Activated CD4-positive, alpha-beta T cell treated with anti-CD3 and anti-CD28 coated beads for 24 hours (primary cell): ENCODE measurements at regions not wholly inside any gene's neighbourhood (a gene's known extent, or its start where the extent isn't known, plus 50 kb on each side); places are given as distances from the start of the nearest gene placed in this dataset.

Experiments used
- DNase-seq, 2 donors: peaks; one replicate each; pipeline ENCODE4 v3.0.0-alpha.2; 2020; ENCODE audit warnings: low read depth in 2 of 2

DNA sequence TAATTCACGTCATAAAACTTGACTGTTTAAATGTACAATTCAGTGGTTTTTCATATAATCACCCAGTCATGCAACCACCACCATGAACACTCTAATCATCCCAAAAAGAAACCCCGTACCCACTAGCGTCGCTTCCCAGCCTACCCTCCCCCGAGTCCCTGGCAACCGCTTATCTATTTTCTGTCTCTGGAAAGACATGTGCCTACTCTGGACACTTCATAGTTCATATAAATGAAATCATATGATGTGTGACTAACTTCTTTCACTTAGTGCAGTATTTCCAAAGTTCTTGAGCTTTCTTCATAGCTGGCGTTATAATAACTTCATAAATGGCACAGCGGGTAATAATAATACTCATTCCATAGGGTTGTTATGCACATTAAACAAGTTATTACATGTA lies 215.2 kb downstream of the MYLK4 start:
- no peak for DNase-seq

GRCh38 chr6:2534406-2535042 lies 216.2 kb downstream of the MYLK4 start:
- no peak for DNase-seq

GRCh38 chr6:2531426-2532215 lies 219.1 kb downstream of the MYLK4 start:
- no peak for DNase-seq

- DNase-seq, result no peak
These were observed 221.5 kb downstream of the MYLK4 start for GRCh38 chr6:2529211-2529719.

- DNase-seq, result no peak
These were observed 222.6 kb downstream of the MYLK4 start for GRCh38 chr6:2528156-2528555.

- DNase-seq, result no peak
These were observed 224.0 kb downstream of the MYLK4 start for GRCh38 chr6:2526766-2527165.

- no peak for DNase-seq
These were observed 226.6 kb downstream of the MYLK4 start for GRCh38 chr6:2524090-2524489.

GRCh38 chr6:2523061-2523460 lies 227.7 kb downstream of the MYLK4 start:
- no peak for DNase-seq

- DNase-seq, result no peak
These were observed 228.2 kb downstream of the MYLK4 start for GRCh38 chr6:2522521-2522920.

- DNase-seq, result no peak
These were observed 232.8 kb downstream of the MYLK4 start for GRCh38 chr6:2517855-2518473.

- DNase-seq, result no peak
These were observed 233.3 kb downstream of the MYLK4 start for GRCh38 chr6:2517401-2517800.

DNA sequence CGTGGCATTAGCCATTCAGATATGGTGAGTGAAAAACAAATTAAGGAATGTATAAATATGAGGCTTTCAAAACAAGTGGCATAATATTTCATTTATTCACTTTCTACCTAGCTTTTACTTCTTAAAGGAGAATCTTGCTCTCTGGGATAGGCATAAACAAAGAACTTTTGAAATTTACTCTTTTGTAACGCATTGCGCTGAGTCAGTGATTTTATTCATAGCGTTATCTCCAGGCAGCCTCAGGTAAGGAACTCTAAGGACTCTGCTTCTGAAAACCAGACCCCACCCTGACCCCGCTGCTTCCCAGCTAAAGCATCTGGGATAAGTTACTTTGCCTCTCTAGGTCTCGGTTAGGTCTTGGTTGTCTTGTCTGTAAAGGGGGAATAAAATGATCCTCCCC lies 234.7 kb downstream of the MYLK4 start:
- DNase-seq, result no peak

DNA sequence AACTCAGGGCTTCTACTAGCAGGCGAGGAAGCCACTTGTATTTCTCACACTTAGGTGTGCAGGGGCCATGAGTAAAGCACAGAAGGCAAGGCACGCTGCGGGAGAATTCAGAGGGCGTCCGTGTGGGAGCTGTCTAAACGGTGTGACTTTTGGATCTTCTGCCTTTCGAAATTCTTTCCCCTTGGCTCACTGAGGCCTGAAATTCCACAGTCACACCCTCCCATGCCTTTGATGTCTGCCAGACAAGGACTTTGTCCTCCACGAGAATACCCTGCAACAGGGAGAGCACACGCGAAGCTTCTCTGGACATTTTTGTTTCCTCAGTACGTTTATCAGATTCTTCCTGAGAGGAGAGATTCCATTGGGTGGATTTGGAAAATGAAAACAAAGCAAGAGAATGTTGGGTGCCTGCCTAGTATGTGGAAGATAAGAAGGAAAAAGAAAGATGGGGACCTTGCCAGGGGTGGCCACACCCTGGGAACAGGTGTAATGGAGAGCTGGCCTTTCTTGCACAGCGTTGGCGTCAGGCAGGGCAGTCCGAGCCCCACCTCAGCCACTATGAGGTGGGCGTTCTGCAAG lies 235.7 kb downstream of the MYLK4 start:
- no peak for DNase-seq

GRCh38 chr6:2512802-2513201 lies 237.9 kb downstream of the MYLK4 start:
- no peak for DNase-seq

DNA sequence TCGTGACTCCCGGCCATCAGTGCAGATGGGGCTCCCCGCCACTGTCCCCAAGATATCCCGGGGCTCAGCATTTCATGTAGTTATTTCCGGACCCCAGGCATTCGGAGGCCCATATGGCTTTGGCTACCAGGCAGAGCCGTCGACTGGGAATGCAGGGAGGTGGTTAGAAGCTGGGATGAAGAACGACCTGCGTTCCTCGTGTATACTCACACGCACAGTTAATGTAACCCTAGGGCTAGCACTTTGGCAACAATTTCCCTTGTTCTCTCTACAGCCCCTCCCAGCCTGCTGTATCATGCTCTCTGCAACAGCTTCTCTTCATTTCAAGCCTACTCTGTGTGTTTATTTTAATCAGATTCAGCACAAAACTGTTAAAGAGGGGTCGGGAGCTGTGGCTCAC lies 240.4 kb downstream of the MYLK4 start:
- no peak for DNase-seq

- DNase-seq, result no peak
These were observed 241.0 kb downstream of the MYLK4 start for GRCh38 chr6:2509711-2510110.

GRCh38 chr6:2508071-2508470 lies 242.7 kb downstream of the MYLK4 start:
- no peak for DNase-seq

- no peak for DNase-seq
These were observed 243.1 kb downstream of the MYLK4 start for GRCh38 chr6:2507521-2508037.

DNA sequence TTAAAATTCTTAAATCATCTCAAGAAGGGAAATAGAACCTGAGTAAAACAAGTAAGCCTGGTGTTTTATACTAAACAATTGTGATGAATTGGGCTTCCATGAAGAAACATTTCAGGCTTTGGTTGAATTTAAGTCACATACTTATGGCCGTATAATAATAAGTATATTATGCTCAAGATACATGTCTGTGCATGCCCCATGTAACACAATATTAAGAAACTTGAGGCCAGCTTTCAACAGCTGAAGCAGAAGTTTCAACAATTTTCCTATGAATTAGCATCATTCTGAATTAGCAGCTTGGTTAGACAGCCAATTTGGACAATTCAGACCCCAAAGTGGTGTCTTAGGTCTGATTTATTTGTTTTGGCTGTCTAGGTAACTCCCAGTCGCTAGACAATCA lies 243.7 kb downstream of the MYLK4 start:
- no peak for DNase-seq

DNA sequence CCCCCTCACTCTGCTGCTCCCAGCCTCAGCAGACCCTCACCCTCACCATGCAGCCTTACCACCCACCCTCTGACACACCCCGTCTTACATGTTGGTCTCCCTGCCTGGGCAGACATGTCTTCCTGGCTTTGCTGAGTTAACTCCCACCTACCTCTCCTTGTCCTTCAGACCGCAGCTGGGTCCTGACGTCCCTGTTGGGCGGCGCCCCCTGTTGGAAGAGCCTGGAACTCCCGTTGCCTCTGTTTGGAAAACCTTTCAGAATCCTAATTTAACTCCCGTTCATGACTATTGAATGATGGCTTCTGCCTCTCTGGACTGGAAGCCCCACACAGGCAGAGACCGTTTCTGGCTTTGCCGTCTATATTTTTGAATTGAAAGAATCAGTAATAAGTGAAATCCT lies 245.1 kb downstream of the MYLK4 start:
- DNase-seq, result no peak

DNA sequence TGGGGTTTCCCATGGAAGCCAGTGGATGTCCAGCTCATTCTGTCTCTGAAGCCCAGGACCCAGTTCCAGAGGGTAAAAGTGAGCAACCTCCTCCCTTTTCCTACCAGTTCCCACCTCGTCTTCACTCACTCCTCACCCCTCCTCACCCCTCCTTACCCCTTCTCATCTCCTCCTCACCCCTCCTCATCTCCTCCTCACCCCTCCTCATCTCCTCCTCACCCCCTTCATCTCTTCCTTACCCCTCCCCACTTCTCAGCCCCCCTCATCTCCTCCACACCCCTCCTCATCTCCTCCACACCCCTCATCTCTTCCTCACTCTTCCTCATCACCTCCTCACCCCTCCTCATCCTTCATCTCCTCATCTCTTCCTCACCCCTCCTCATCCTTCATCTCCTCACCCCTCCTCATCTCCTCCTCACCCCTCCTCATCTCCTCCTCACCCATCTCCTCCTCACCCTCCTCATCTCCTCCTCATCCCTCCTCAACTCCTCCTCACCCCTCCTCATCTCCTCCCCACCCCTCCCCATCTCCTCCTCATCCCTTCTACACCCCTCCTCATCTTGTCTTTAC lies 246.1 kb downstream of the MYLK4 start:
- no peak for DNase-seq
